ENCODE measurements at regions not wholly inside any gene's neighbourhood (a gene's known extent, or its start where the extent isn't known, plus 50 kb on each side); places are given as distances from the start of the nearest gene placed in this dataset.

GRCh38 chr3:117483839-117484238, 774.3 kb downstream of the TUSC7 start:
- ChIA-PET CTCF (no interaction called here), POLR2A (no interaction called here)
- no peak for DNase-seq (ENCODE audit: extremely low spot score)
- no peak for TF ChIP-seq TARDBP (IDR thresholded peaks at IDR 0.05)
- TF ChIP-seq HDGF (IDR thresholded peaks at IDR 0.05; ENCODE audit: borderline replicate concordance): no peak
- TF ChIP-seq ELF4 (IDR thresholded peaks at IDR 0.05): no peak
- no peak for TF ChIP-seq ZNF384 (IDR thresholded peaks at IDR 0.05)
- no peak for TF ChIP-seq FOXA1 (IDR thresholded peaks at IDR 0.05)
- no peak for TF ChIP-seq SUZ12 (IDR thresholded peaks at IDR 0.05)
- no peak for TF ChIP-seq FOXK2 (IDR thresholded peaks at IDR 0.05)
- TF ChIP-seq BHLHE40 (IDR thresholded peaks at IDR 0.05; ENCODE audit: borderline replicate concordance): no peak
- TF ChIP-seq SP1 (IDR thresholded peaks at IDR 0.05): no peak
- TF ChIP-seq NFRKB (IDR thresholded peaks at IDR 0.05): no peak
- no peak for TF ChIP-seq L3MBTL2 (conservative IDR thresholded peaks at IDR 0.05)
- no peak for TF ChIP-seq ARNT (IDR thresholded peaks at IDR 0.05)
- no peak for TF ChIP-seq PKNOX1 (IDR thresholded peaks at IDR 0.05)
- no peak for TF ChIP-seq FOXM1 (IDR thresholded peaks at IDR 0.05; ENCODE audit: borderline replicate concordance)
- TF ChIP-seq CTBP1 (IDR thresholded peaks at IDR 0.05; ENCODE audit: borderline replicate concordance): no peak
- TF ChIP-seq LEF1 (IDR thresholded peaks at IDR 0.05; ENCODE audit: borderline replicate concordance): no peak

GRCh38 chr3:117485841-117486240, 776.3 kb downstream of the TUSC7 start:
- CTCF ChIA-PET: no interaction called here

DNA sequence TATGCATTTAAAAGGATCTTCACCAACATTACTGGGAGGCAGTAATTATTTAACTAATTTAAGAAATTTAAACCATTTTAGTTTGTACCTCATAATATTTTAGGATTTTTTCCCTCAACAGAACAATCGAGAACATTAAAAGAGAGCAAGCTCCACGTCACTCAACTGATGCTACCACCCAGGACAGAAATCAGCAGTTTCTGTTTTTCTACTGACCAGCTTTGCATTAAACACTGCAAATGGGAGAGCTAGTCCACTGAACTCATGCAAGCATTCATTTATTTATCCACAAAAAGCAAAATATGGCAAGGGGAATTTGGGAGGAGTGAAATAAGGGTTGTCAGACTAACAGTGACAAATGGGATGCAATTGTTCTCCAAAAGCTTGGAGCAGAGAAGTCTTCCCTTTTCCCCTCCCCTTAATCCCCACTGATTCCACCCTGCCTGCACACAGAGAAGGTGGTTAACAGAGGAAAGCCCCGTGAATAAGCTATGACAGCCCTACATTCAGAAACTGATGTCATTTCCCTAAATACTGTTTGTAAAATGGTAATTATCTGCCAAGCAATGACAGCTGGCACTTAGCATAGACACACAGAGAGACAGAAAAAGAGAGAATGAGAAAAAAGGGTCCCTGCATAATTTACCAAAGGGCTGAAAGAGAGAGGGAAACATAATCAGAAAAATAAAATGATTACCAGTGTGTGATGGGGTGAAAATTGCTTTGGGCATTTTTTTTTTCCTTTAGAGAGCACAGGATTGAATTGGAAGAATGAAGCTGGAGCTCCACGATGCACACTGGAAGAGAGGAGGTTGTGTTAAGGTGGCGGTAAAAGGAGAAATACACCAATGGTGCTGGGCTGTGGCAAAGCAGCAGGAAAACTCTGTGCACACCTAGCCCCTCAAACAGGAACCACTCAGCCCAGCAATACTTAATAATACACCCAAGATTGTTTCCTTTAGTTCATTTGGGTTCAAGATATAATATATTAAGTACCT, 777.4 kb downstream of the TUSC7 start:
- no peak for TF ChIP-seq SP1 (IDR thresholded peaks at IDR 0.05)
- TF ChIP-seq ZNF384 (IDR thresholded peaks at IDR 0.05): no peak
- TF ChIP-seq BHLHE40 (IDR thresholded peaks at IDR 0.05; ENCODE audit: borderline replicate concordance): no peak
- no peak for TF ChIP-seq FOXK2 (IDR thresholded peaks at IDR 0.05)
- no peak for TF ChIP-seq NFRKB (IDR thresholded peaks at IDR 0.05)
- no peak for TF ChIP-seq PKNOX1 (IDR thresholded peaks at IDR 0.05)
- TF ChIP-seq TARDBP (IDR thresholded peaks at IDR 0.05): no peak
- TF ChIP-seq SUZ12 (IDR thresholded peaks at IDR 0.05): no peak
- no peak for TF ChIP-seq FOXM1 (IDR thresholded peaks at IDR 0.05; ENCODE audit: borderline replicate concordance)
- TF ChIP-seq ARNT (IDR thresholded peaks at IDR 0.05): no peak
- no peak for TF ChIP-seq LEF1 (IDR thresholded peaks at IDR 0.05; ENCODE audit: borderline replicate concordance)
- TF ChIP-seq HDGF (IDR thresholded peaks at IDR 0.05; ENCODE audit: borderline replicate concordance): no peak
- TF ChIP-seq FOXA1 (IDR thresholded peaks at IDR 0.05): no peak
- TF ChIP-seq ELF4 (IDR thresholded peaks at IDR 0.05): no peak
- TF ChIP-seq CTBP1 (IDR thresholded peaks at IDR 0.05; ENCODE audit: borderline replicate concordance): no peak
- TF ChIP-seq L3MBTL2 (conservative IDR thresholded peaks at IDR 0.05): no peak
- ChIA-PET CTCF (interaction anchor here (0.7 kb wide), 1 partner anchor 94 kb away, joined by 6 read pairs; no protein-coding TSS in a partner anchor), POLR2A (no interaction called here)
- no peak for DNase-seq (ENCODE audit: extremely low spot score)

More at GRCh38 chr3:117485841-117486240, 776.3 kb downstream of the TUSC7 start:
- no peak for TF ChIP-seq TARDBP (IDR thresholded peaks at IDR 0.05)
- POLR2A ChIA-PET: no interaction called here
- no peak for DNase-seq (ENCODE audit: extremely low spot score)

DNA sequence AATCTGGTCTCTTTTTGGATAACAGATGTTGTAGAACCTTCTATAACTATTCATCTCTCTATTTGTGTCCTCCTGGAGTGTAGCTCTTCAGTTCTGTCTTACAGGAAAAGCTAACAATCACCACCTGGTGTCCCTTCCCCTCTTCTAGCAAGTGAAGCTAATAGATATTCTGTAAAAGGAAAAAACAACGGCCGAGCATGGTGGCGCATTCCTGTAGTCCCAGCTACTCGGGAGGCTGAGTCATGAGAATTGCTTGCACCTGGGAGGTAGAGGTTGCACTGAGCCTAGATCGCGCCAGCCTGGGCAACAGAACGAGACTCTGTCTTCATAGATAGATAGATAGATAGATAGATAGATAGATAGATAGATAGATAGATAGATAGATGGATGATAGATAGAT, 779.4 kb downstream of the TUSC7 start:
- TF ChIP-seq FOXM1 (IDR thresholded peaks at IDR 0.05; ENCODE audit: borderline replicate concordance) (no peak), FOXA1 (IDR thresholded peaks at IDR 0.05) (no peak), TARDBP (IDR thresholded peaks at IDR 0.05) (no peak), LEF1 (IDR thresholded peaks at IDR 0.05; ENCODE audit: borderline replicate concordance) (no peak), ELF4 (IDR thresholded peaks at IDR 0.05) (no peak), BHLHE40 (IDR thresholded peaks at IDR 0.05; ENCODE audit: borderline replicate concordance) (no peak), CTBP1 (IDR thresholded peaks at IDR 0.05; ENCODE audit: borderline replicate concordance) (no peak), PKNOX1 (IDR thresholded peaks at IDR 0.05) (no peak), NFRKB (IDR thresholded peaks at IDR 0.05) (no peak), FOXK2 (IDR thresholded peaks at IDR 0.05) (no peak), ZNF384 (IDR thresholded peaks at IDR 0.05) (no peak)
- ChIA-PET POLR2A (no interaction called here), CTCF (no interaction called here)
- DNase-seq (ENCODE audit: extremely low spot score): no peak

DNA sequence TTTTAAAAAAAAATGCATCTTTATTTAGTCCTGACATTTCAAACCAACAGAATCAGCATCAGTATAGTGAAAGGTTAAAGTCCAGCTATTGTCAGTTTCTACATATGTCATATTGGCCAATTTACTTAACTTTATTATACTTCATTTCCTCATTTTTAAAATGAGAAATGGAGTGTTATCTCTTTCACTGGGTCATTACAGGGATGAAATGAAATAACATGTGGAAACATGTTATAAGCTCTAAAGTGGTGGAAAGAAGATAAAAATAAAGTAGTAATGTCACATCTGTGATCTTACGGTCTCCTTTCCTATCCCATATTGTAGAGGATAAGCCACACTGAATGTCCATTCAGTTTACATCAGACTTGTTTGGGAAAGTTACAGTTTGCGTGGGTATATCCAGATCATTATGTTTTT, 780.1 kb downstream of the TUSC7 start:
- DNase-seq (ENCODE audit: extremely low spot score): no peak
- ChIA-PET POLR2A (no interaction called here), CTCF (no interaction called here)
- TF ChIP-seq BHLHE40 (IDR thresholded peaks at IDR 0.05; ENCODE audit: borderline replicate concordance) (no peak), ELF4 (IDR thresholded peaks at IDR 0.05) (no peak), FOXM1 (IDR thresholded peaks at IDR 0.05; ENCODE audit: borderline replicate concordance) (no peak), FOXK2 (IDR thresholded peaks at IDR 0.05) (no peak), ZNF384 (IDR thresholded peaks at IDR 0.05) (no peak), FOXA1 (IDR thresholded peaks at IDR 0.05) (no peak), TARDBP (IDR thresholded peaks at IDR 0.05) (no peak), SUZ12 (IDR thresholded peaks at IDR 0.05) (no peak), ARNT (IDR thresholded peaks at IDR 0.05) (no peak), HDGF (IDR thresholded peaks at IDR 0.05; ENCODE audit: borderline replicate concordance) (no peak), CTBP1 (IDR thresholded peaks at IDR 0.05; ENCODE audit: borderline replicate concordance) (no peak), NFRKB (IDR thresholded peaks at IDR 0.05) (no peak), L3MBTL2 (conservative IDR thresholded peaks at IDR 0.05) (no peak), LEF1 (IDR thresholded peaks at IDR 0.05; ENCODE audit: borderline replicate concordance) (no peak), SP1 (IDR thresholded peaks at IDR 0.05) (no peak), PKNOX1 (IDR thresholded peaks at IDR 0.05) (no peak)
